Breast epithelium (tissue), 4 donors: ENCODE measurements at regions not wholly inside any gene's neighbourhood (a gene's known extent, or its start where the extent isn't known, plus 50 kb on each side); places are given as distances from the start of the nearest gene placed in this dataset.
A peak's percentile ranks its signal among the peaks of the same experiment; 100 is the strongest.

ENCODE experiments used
- DNase-seq, 2 donors: peaks; one replicate each; pipeline ENCODE4 v3.0.0-alpha.2; 2019; ENCODE audit warnings: low spot score in 2 of 2
- H3K27ac ChIP-seq, 2 donors: fragments of 200-600 bp; sonication (generic) in 1 of 2; one replicate each; pipeline ENCODE4 v1.5.1; 2016 to 2019; ENCODE audit warnings: mild to moderate bottlenecking in 1 of 2
- H3K27me3 ChIP-seq, 2 donors: fragments of 200-600 bp; sonication (generic) in 1 of 2; one replicate each; pipeline versions ENCODE4 v1.5.1 to v1.6.0; 2017 to 2019; ENCODE audit warnings: control low read depth in 1 of 2, mild to moderate bottlenecking in 1 of 2
- H3K36me3 ChIP-seq: fragments of 200-600 bp; one replicate; pipeline ENCODE4 v1.5.1; 2019
- H3K4me1 ChIP-seq, 2 donors: fragments of 200-600 bp; sonication (generic); one replicate each; pipeline ENCODE4 v1.5.1; 2016 to 2019; ENCODE audit warnings: control low read depth in 1 of 2
- H3K4me3 ChIP-seq, 3 donors: fragments of 200-600 bp; sonication (generic); 1 replicate in 2 of 3; 2 replicates in 1 of 3; pipeline ENCODE4 v1.5.1; 2016 to 2019; ENCODE audit warnings: mild to moderate bottlenecking in 3 of 3, moderate library complexity in 2 of 3
- H3K9me3 ChIP-seq, 2 donors: fragments of 200-600 bp; sonication (generic) in 1 of 2; one replicate each; pipeline ENCODE4 v1.5.1; 2016 to 2019; ENCODE audit warnings: control low read depth in 1 of 2
- POLR2A ChIP-seq: fragments of 450-650 bp; IDR thresholded peaks from one replicate; pipeline ENCODE4 v1.6.1; 2016; ENCODE audit warnings: antibody characterized with exemption, mild to moderate bottlenecking, moderate library complexity
- POLR2AphosphoS5 ChIP-seq, 3 donors: sonication (generic); formaldehyde crosslinking; IDR thresholded peaks; one replicate each; pipeline ENCODE4 v1.6.1; 2017; ENCODE audit warnings: antibody characterized with exemption in 3 of 3
- intact Hi-C: fragments of 100-400 bp; cut with DNase I; formaldehyde crosslinking; loops from one replicate; pipeline ENCODE4 v1.15.1; 2023; ENCODE audit warnings: low total_unique reads
- TF ChIP-seq, protein P1 (sequence below), 3 donors: fragments of 450-650 bp; IDR thresholded peaks; one replicate each; pipeline ENCODE4 v1.5.1; 2016 to 2017; ENCODE audit warnings: antibody characterized with exemption in 3 of 3, mild to moderate bottlenecking in 3 of 3, moderate library complexity in 3 of 3

DNA sequence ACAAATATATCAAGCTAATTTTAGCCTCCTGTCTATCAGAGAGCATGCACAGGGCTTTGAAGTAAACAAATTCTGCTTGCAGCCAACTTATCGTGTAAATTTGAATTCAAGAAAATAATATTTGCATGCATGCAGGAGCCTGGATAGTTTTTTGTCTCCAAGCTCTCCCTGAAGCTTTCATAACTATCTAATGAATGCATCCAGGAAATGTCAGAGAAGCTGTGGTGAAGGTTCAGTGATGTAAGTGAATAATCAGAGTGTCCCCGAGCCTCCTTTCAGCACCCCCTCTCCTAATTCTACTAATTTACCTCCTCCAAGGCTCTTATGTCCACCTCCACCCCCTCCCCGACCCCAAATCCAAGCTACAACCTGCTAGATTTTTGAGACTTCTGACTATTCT lies 172.0 kb upstream of the ZNF32 start:
- H3K27me3 ChIP-seq, result no peaks in the 10 kb centered on the region
- no peaks in the 10 kb centered on the region for H3K9me3 ChIP-seq
- intact Hi-C loops, result no loop called here
- no peak overlapping the region for H3K4me3 ChIP-seq
- H3K4me1 ChIP-seq, result peaks cover 0 to 2% of the 10 kb centered on the region in 2 donors
- no peak for TF ChIP-seq POLR2AphosphoS5 (IDR thresholded peaks at IDR 0.05)
- TF ChIP-seq, protein P1, sequence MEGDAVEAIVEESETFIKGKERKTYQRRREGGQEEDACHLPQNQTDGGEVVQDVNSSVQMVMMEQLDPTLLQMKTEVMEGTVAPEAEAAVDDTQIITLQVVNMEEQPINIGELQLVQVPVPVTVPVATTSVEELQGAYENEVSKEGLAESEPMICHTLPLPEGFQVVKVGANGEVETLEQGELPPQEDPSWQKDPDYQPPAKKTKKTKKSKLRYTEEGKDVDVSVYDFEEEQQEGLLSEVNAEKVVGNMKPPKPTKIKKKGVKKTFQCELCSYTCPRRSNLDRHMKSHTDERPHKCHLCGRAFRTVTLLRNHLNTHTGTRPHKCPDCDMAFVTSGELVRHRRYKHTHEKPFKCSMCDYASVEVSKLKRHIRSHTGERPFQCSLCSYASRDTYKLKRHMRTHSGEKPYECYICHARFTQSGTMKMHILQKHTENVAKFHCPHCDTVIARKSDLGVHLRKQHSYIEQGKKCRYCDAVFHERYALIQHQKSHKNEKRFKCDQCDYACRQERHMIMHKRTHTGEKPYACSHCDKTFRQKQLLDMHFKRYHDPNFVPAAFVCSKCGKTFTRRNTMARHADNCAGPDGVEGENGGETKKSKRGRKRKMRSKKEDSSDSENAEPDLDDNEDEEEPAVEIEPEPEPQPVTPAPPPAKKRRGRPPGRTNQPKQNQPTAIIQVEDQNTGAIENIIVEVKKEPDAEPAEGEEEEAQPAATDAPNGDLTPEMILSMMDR (IDR thresholded peaks at IDR 0.05), result no peak
- TF ChIP-seq POLR2A, result no peak
- no peak for DNase-seq
- peak overlapping the region in 1 of 2 donors; percentile 81 for H3K27ac ChIP-seq
- no peaks in the 10 kb centered on the region for H3K36me3 ChIP-seq

DNA sequence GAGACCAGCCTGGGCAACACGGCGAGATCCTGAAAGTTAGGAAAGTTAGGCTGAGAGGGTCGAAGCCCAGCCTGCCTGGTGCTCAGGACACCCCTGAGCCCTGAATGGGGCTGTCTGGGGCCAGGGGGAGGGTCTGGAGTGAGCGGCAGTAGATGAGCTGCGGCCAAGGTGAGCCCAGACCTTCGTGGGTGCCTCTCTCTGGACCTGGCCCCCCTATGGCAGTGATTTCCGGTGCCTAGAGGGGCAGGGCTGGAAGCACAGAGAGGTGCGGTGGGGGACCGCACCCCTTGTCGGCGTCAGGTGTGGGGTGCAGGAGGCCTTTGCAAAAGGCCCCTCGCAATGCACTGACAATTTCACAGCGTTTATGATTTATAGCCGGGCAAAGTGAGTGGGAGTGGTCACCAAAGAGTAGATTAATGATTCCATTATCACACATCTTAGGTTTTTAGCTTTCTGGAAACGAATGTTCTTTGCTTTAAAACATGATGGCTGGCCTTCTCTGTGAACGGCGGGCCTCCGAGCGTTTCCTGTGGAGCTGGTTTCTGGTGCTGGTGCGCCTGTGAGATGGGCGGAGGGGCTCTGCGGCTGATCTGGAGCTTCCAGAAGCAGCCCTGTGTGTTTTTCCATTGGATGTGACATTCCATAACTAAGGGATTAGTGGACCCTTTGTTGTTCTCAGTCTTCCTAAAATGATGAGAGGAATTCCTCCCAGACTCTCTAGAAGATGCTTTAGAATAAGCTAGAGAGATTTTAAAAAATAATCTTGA lies 171.0 kb upstream of the ZNF32 start:
- no peak overlapping the region for H3K4me3 ChIP-seq
- DNase-seq, result no peak
- H3K4me1 ChIP-seq, result no peaks in the 10 kb centered on the region
- no peaks in the 10 kb centered on the region for H3K36me3 ChIP-seq
- no peak overlapping the region for H3K27ac ChIP-seq
- TF ChIP-seq POLR2AphosphoS5 (IDR thresholded peaks at IDR 0.05) (no peak), POLR2A (no peak)
- TF ChIP-seq, protein P1 (IDR thresholded peaks at IDR 0.05), result no peak
- no peaks in the 10 kb centered on the region for H3K9me3 ChIP-seq
- intact Hi-C loops, result no loop called here
- H3K27me3 ChIP-seq, result no peaks in the 10 kb centered on the region

DNA sequence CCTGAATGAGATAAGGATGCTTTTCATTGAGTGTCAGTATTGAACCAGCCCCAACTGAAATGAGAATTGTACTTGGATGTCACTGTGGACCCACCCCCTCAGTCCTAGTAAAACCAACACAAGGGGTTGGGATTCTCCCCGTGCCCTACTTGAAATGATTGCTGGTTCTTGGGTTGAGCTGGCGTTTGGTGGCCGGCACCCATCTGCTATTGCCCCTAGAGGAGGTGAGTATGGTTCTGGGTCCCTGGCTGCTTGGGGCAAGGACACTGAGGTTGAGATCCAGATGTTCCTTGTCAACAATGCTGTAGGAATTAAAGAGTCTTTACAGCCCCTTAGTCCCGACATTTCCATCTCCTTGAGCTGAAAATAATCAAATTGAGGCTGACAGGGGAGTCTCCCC lies 170.0 kb upstream of the ZNF32 start:
- H3K4me1 ChIP-seq, result no peaks in the 10 kb centered on the region
- no peak overlapping the region for H3K27ac ChIP-seq
- no peak for TF ChIP-seq POLR2AphosphoS5 (IDR thresholded peaks at IDR 0.05)
- TF ChIP-seq, protein P1 (IDR thresholded peaks at IDR 0.05), result no peak
- TF ChIP-seq POLR2A, result no peak
- no peak for DNase-seq
- intact Hi-C loops, result no loop called here
- H3K36me3 ChIP-seq, result no peaks in the 10 kb centered on the region
- no peaks in the 10 kb centered on the region for H3K27me3 ChIP-seq
- H3K4me3 ChIP-seq, result no peak overlapping the region
- H3K9me3 ChIP-seq, result no peaks in the 10 kb centered on the region

DNA sequence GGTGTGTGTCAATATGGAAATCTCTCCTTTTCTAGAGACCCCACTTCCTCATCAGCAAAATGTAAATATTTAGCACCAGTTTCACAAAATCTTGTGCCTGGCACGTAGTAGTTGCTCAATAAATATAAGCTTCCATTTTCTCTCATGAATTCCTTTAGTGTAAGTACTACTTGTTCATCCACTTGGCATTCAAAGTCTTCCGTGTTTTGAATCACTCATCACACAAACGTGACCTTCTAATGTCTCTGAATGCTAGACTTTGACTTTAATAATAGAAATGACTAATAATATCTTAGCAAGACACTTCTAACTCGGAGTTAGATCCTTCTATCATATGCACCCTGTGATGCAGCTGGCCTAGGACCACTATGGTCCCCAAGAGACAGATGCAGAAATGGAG lies 168.7 kb upstream of the ZNF32 start:
- no peak for TF ChIP-seq POLR2A
- intact Hi-C loops, result no loop called here
- H3K4me3 ChIP-seq, result no peak overlapping the region
- H3K27ac ChIP-seq, result peak overlapping the region in 1 of 2 donors; percentile 2
- no peaks in the 10 kb centered on the region for H3K27me3 ChIP-seq
- no peaks in the 10 kb centered on the region for H3K4me1 ChIP-seq
- no peaks in the 10 kb centered on the region for H3K36me3 ChIP-seq
- DNase-seq, result no peak
- H3K9me3 ChIP-seq, result no peaks in the 10 kb centered on the region

DNA sequence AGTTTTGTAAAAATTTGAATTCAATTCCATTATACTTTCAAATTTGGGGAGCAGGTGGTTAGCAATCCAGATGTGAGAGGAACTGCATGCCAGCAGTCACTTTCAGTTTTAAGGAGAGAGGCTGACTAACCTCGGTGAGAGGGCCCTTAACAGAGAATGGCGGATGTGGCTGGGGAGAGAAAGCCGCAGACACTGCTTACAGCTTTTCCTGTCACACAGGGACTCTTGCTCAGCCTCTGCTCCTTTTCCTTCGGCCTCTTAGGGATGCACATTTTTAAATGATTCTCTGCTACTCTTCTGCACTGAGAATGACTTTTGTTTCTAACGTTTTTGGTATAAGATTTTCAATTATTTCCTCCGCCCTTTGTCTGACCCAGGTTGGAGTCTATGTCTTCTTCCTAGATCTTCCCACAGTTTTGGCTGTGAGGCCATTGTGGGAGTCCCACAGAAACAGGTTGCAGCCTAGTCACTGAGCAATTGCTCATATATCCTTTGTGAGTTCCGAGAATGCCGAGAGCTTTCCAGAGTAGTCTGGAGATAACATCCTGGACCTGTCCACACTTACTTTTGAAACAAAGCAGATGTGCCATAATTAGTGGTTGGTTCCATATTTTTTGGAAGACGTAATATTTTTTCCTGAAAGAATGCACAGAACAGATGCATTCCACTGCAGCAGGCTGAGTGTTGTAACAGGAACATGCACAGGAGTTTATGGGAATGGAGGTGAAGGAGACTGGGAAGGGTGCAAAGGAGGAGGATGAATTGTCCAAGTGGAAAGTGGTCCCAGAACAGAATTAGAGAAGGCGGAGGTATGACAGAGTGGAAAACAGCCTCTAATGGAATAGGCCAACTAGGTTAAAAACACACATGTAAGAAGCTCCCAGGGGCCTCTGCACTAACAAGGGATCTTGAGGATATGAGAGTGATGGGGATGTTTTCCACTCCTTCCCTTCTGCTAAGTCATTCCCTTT lies 168.0 kb upstream of the ZNF32 start:
- no peaks in the 10 kb centered on the region for H3K4me1 ChIP-seq
- intact Hi-C loops, result no loop called here
- H3K27ac ChIP-seq, result peak overlapping the region; percentile 2 to 15
- no peaks in the 10 kb centered on the region for H3K36me3 ChIP-seq
- no peak for DNase-seq
- TF ChIP-seq, protein P1 (IDR thresholded peaks at IDR 0.05), result no peak
- TF ChIP-seq POLR2AphosphoS5 (IDR thresholded peaks at IDR 0.05), result peak; percentile 47 to 83 (median 48)
- H3K4me3 ChIP-seq, result no peak overlapping the region
- no peaks in the 10 kb centered on the region for H3K27me3 ChIP-seq
- no peaks in the 10 kb centered on the region for H3K9me3 ChIP-seq
